Activated B cell treated with CpG ODN at 0.5 μM for 24 hours (primary cell): ENCODE measurements at regions not wholly inside any gene's neighbourhood (a gene's known extent, or its start where the extent isn't known, plus 50 kb on each side); places are given as distances from the start of the nearest gene placed in this dataset.

Experiments used
- ATAC-seq: fragments of 200-7000 bp; cut with Tn5 transposase; one replicate; pipeline ENCODE4 v1.10.0; 2021; ENCODE audit warnings: low read depth, mild to moderate bottlenecking, moderate library complexity
- CTCF ChIA-PET: fragments of 350-600 bp; sonication (Branson Sonifier 250); formaldehyde crosslinking; loops from one replicate; lab custom pipeline; 2021; ENCODE audit warnings: antibody characterized with exemption; lab: Charles Lee
- POLR2A ChIA-PET: fragments of 350-600 bp; sonication (Branson Sonifier 250); formaldehyde crosslinking; loops from one replicate; lab custom pipeline; 2021; ENCODE audit warnings: antibody characterized with exemption; lab: Charles Lee
- DNase-seq: peaks from one replicate; pipeline ENCODE4 v3.0.0; 2022
- H3K27ac Mint-ChIP-seq: one replicate; pipeline ENCODE4 v1.8.0; 2020; ENCODE audit warnings: mixed read lengths
- H3K27me3 Mint-ChIP-seq: one replicate; pipeline ENCODE4 v1.8.0; 2021; ENCODE audit warnings: mixed read lengths
- H3K36me3 Mint-ChIP-seq: one replicate; pipeline ENCODE4 v1.8.0; 2021; ENCODE audit warnings: low read depth, mixed read lengths
- H3K4me1 Mint-ChIP-seq: one replicate; pipeline ENCODE4 v1.8.0; 2021; ENCODE audit warnings: mixed read lengths
- H3K4me3 Mint-ChIP-seq: one replicate; pipeline ENCODE4 v1.8.0; 2020; ENCODE audit warnings: mild to moderate bottlenecking, mixed read lengths
- H3K9me3 Mint-ChIP-seq: one replicate; pipeline ENCODE4 v1.8.0; 2020; ENCODE audit warnings: mixed read lengths
- CTCF ChIP-seq: fragments of 200-600 bp; IDR thresholded peaks from one replicate; pipeline ENCODE4 v1.8.0; 2022; ENCODE audit warnings: antibody characterized with exemption, mild to moderate bottlenecking
- intact Hi-C: fragments of 100-400 bp; cut with micrococcal nuclease; formaldehyde crosslinking; loops from one replicate; pipeline ENCODE4 v1.15.1; 2024

GRCh38 chr2:78576409-78576808 lies 449.1 kb upstream of the REG3G start:
- Mint-ChIP-seq H3K4me3 (no peak overlapping the region), H3K9me3 (no peaks in the 10 kb centered on the region), H3K27me3 (no peaks in the 10 kb centered on the region), H3K27ac (no peak overlapping the region), H3K36me3 (no peaks in the 10 kb centered on the region), H3K4me1 (no peaks in the 10 kb centered on the region)
- CTCF ChIA-PET: no interaction called here
- intact Hi-C loops: no loop called here
- DNase-seq: no peak
- TF ChIP-seq CTCF: no peak
- ATAC-seq: no peak
- POLR2A ChIA-PET: no interaction called here

- no peaks in the 10 kb centered on the region for H3K36me3 Mint-ChIP-seq
- TF ChIP-seq CTCF: no peak
- intact Hi-C loops: no loop called here
- POLR2A ChIA-PET: no interaction called here
- H3K27ac Mint-ChIP-seq: no peak overlapping the region
- no peak overlapping the region for H3K4me3 Mint-ChIP-seq
- H3K9me3 Mint-ChIP-seq: peaks cover 14% of the 10 kb centered on the region
- no peaks in the 10 kb centered on the region for H3K27me3 Mint-ChIP-seq
- no peaks in the 10 kb centered on the region for H3K4me1 Mint-ChIP-seq
- ATAC-seq (no peak), DNase-seq (no peak)
- CTCF ChIA-PET: no interaction called here
Observed at GRCh38 chr2:78585871-78586270, 439.6 kb upstream of the REG3G start.

- Mint-ChIP-seq H3K9me3 (peaks cover 14% of the 10 kb centered on the region), H3K27ac (no peak overlapping the region), H3K4me3 (no peak overlapping the region), H3K36me3 (no peaks in the 10 kb centered on the region), H3K4me1 (no peaks in the 10 kb centered on the region), H3K27me3 (no peaks in the 10 kb centered on the region)
- ChIA-PET CTCF (no interaction called here), POLR2A (no interaction called here)
- no peak for TF ChIP-seq CTCF
- DNase-seq: no peak
- intact Hi-C loops: no loop called here
- no peak for ATAC-seq
Observed at GRCh38 chr2:78586316-78586715, 439.2 kb upstream of the REG3G start.

GRCh38 chr2:78589871-78590270 lies 435.6 kb upstream of the REG3G start:
- ATAC-seq: no peak
- Mint-ChIP-seq H3K9me3 (peaks cover 16% of the 10 kb centered on the region), H3K27me3 (no peaks in the 10 kb centered on the region), H3K4me1 (no peaks in the 10 kb centered on the region), H3K36me3 (no peaks in the 10 kb centered on the region), H3K4me3 (no peak overlapping the region), H3K27ac (no peak overlapping the region)
- no peak for DNase-seq
- intact Hi-C loops: no loop called here
- CTCF ChIA-PET: no interaction called here
- no peak for TF ChIP-seq CTCF
- POLR2A ChIA-PET: no interaction called here

- Mint-ChIP-seq H3K36me3 (no peaks in the 10 kb centered on the region), H3K4me1 (no peaks in the 10 kb centered on the region), H3K4me3 (no peak overlapping the region), H3K27me3 (no peaks in the 10 kb centered on the region), H3K9me3 (peaks cover 16% of the 10 kb centered on the region), H3K27ac (no peak overlapping the region)
- ChIA-PET CTCF (no interaction called here), POLR2A (no interaction called here)
- ATAC-seq (no peak), DNase-seq (no peak)
- intact Hi-C loops: no loop called here
- TF ChIP-seq CTCF: no peak
Observed at GRCh38 chr2:78592491-78592890, 433.0 kb upstream of the REG3G start.
